Activated CD4-positive, alpha-beta memory T cell treated with anti-CD3 and anti-CD28 coated beads for 36 hours (primary cell): ENCODE measurements at regions not wholly inside any gene's neighbourhood (a gene's known extent, or its start where the extent isn't known, plus 50 kb on each side); places are given as distances from the start of the nearest gene placed in this dataset.
"Not testable (repeated sequence)": the region's sequence is repeated elsewhere in the genome, so short reads cannot be mapped to it uniquely, and the experiment has no call there.

ENCODE experiments used
- CTCF ChIA-PET: fragments of 350-600 bp; sonication (Branson Sonifier 250); formaldehyde crosslinking; loops from one replicate; lab custom pipeline; 2021; ENCODE audit warnings: antibody characterized with exemption, inconsistent platforms; lab: Charles Lee
- POLR2A ChIA-PET: fragments of 350-600 bp; sonication (Branson Sonifier 250); formaldehyde crosslinking; loops from one replicate; lab custom pipeline; 2021; ENCODE audit warnings: antibody characterized with exemption; lab: Charles Lee
- DNase-seq: peaks from one replicate; pipeline ENCODE4 v3.0.0-alpha.2; 2020
- H3K27ac Mint-ChIP-seq: one replicate; pipeline ENCODE4 v1.8.0; 2021; ENCODE audit warnings: mixed read lengths
- H3K27me3 Mint-ChIP-seq: one replicate; pipeline ENCODE4 v1.8.0; 2021; ENCODE audit warnings: mixed read lengths
- H3K36me3 Mint-ChIP-seq: one replicate; pipeline ENCODE4 v1.8.0; 2021; ENCODE audit warnings: mixed read lengths
- H3K4me1 Mint-ChIP-seq: one replicate; pipeline ENCODE4 v1.8.0; 2021; ENCODE audit warnings: low read depth, mixed read lengths
- H3K4me3 Mint-ChIP-seq: one replicate; pipeline ENCODE4 v1.8.0; 2021; ENCODE audit warnings: mild to moderate bottlenecking, mixed read lengths
- H3K9me3 Mint-ChIP-seq: one replicate; pipeline ENCODE4 v1.8.0; 2021; ENCODE audit warnings: mixed read lengths
- intact Hi-C: fragments of 100-400 bp; cut with micrococcal nuclease; formaldehyde crosslinking; loops from one replicate; pipeline ENCODE4 v1.15.1; 2023

DNA sequence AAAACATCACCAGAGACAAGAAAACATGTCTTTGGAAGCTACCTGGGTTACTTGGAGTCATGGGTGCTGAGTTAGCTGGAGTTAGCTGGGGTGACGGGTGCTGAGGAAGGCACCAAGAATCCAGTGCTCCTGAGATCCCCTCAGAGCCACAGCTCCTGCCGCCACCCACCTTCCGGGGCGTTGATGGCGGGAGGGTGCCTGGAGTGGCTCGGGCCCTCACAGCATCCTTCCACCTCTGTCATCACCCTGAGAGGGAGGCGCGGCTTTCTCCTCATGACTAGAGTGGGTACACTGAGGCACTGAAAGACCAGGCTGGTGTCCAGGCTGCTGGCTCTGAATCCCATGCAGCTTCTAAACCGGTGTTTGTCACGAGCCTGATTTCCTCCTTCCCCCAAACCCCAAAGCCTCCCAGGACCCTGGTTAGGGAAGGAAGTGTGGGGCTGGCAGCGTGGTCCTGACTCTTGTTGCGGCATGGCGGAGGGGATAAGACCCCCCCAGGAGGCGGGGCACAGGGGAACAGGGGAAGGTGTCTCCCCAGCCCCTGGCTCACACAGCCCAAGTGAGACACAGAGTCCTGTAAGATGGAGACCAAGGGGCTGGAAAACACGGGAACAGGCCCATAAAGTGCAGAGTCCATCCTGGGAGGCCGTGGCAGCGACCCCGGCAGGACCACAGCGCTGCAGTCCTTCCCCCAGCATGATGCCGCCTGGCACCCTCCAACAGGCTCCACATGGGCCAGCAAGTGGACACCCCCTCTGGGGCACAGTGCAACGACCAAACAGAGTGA, 107.2 kb upstream of the ZNF469 start:
- H3K4me1 Mint-ChIP-seq, POLR2A ChIA-PET, H3K9me3 Mint-ChIP-seq, H3K27ac Mint-ChIP-seq, DNase-seq, H3K27me3 Mint-ChIP-seq, intact Hi-C loops, H3K4me3 Mint-ChIP-seq, H3K36me3 Mint-ChIP-seq: not testable (repeated sequence)
- CTCF ChIA-PET, result interaction anchor here (0.7 kb wide), 1 partner anchor 162 kb away, joined by 3 read pairs; no protein-coding TSS in a partner anchor

DNA sequence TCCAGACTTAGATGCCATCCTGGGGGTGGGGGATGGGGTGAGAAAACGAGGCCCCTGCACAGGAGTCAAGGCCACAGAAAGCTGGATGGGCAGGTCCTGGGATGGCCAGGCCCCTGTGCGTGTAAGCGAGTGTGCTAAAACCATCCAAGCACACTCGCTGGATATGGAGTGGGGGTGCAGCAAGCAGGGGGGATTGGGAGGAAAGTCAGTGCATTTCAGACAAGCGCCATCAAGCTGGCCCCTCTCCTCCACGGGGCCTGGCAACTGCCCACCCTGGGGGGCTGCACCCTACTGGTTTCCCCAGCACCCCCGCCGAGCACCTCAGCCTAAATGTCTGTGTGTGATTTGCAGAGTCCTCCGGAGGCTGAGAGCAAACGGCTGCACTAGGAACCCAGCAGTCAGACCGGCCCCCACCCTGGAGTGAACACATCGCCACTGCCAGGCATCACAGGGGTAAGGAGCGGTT, 106.6 kb upstream of the ZNF469 start:
- POLR2A ChIA-PET, H3K4me1 Mint-ChIP-seq, DNase-seq, H3K9me3 Mint-ChIP-seq, H3K36me3 Mint-ChIP-seq, intact Hi-C loops, H3K4me3 Mint-ChIP-seq, H3K27me3 Mint-ChIP-seq, CTCF ChIA-PET, H3K27ac Mint-ChIP-seq: not testable (repeated sequence)

DNA sequence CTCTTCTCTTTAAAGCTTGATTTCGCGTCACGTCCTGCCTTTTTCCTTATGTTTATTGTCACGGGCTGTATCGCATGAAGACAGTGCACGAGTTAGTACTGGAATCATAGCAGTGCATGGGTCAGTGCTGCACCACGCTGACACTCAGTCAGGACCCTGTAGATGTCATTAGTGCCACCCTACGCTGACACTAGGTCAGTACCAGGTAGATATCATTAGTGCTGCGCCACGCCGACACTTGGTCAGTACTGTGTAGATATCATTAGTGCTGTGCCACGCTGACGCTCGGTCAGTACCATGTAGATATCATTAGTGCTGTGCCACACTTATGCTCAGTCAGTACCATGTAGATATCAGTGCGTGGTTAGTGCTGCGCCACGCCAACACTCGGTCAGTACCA, 106.2 kb upstream of the ZNF469 start:
- Mint-ChIP-seq H3K27ac (no peak overlapping the region), H3K9me3 (peaks cover 5% of the 10 kb centered on the region), H3K4me3 (no peak overlapping the region), H3K4me1 (no peaks in the 10 kb centered on the region), H3K27me3 (no peaks in the 10 kb centered on the region), H3K36me3 (no peaks in the 10 kb centered on the region)
- intact Hi-C loops, result no loop called here
- POLR2A ChIA-PET, result no interaction called here
- CTCF ChIA-PET, result no interaction called here
- no peak for DNase-seq

DNA sequence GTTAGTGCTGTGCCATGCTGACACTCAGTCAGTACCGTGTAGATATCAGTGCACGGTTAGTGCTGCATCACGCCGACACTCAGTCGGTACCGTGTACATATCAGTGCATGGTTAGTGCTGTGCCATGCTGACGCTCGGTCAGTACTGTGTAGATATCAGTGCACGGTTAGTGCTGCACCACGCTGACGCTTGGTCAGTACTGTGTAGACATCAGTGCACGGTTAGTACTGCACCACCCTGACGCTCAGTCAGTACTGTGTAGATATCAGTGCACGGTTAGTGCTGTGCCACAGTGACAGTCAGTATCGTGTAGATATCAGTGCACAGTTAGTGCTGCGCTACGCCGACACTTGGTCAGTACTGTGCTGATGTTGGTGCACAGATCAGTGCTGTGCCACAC, 102.8 kb upstream of the ZNF469 start:
- Mint-ChIP-seq H3K4me3 (no peak overlapping the region), H3K27me3 (no peaks in the 10 kb centered on the region), H3K27ac (no peak overlapping the region), H3K9me3 (peaks cover 5% of the 10 kb centered on the region), H3K36me3 (no peaks in the 10 kb centered on the region), H3K4me1 (no peaks in the 10 kb centered on the region)
- ChIA-PET CTCF (no interaction called here), POLR2A (no interaction called here)
- DNase-seq, result no peak
- intact Hi-C loops, result no loop called here

DNA sequence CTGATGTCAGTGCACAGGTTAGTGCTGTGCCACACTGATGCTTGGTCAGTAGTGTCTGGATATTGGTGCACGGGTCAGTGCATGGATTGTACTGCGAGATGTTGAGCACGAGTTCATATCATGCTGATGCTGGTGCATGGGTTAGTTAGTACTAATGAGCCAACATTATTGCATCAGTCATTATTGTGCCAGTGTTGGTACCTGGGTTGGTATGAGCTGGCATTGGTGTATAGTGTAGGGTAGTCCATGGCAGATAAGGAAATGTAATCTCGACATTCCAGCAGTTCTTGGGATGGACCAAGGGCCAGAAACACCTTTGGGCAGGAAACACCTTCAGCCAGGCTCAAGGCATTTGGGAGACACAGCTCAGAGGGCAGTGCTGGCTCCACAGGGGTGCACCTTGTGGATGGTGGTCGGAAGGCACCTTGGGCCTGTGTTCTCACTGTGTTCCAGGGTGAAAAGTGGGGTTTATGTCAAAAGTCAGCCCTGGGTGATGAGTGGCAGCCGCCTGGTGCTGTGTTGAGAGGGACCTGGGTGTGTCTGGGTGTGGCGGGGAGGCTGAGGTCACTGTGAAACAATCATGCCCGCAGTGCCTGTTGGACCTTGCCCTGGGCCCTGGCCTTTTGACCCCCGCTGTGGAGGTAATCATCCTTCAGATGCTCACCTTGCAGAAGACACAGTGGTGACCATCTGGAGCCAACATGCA, 100.7 kb upstream of the ZNF469 start:
- Mint-ChIP-seq H3K27me3 (no peaks in the 10 kb centered on the region), H3K4me3 (no peak overlapping the region), H3K4me1 (no peaks in the 10 kb centered on the region), H3K9me3 (peaks cover 13% of the 10 kb centered on the region), H3K27ac (no peak overlapping the region), H3K36me3 (peaks cover 2% of the 10 kb centered on the region)
- ChIA-PET CTCF (no interaction called here), POLR2A (no interaction called here)
- DNase-seq, result no peak
- intact Hi-C loops, result no loop called here

DNA sequence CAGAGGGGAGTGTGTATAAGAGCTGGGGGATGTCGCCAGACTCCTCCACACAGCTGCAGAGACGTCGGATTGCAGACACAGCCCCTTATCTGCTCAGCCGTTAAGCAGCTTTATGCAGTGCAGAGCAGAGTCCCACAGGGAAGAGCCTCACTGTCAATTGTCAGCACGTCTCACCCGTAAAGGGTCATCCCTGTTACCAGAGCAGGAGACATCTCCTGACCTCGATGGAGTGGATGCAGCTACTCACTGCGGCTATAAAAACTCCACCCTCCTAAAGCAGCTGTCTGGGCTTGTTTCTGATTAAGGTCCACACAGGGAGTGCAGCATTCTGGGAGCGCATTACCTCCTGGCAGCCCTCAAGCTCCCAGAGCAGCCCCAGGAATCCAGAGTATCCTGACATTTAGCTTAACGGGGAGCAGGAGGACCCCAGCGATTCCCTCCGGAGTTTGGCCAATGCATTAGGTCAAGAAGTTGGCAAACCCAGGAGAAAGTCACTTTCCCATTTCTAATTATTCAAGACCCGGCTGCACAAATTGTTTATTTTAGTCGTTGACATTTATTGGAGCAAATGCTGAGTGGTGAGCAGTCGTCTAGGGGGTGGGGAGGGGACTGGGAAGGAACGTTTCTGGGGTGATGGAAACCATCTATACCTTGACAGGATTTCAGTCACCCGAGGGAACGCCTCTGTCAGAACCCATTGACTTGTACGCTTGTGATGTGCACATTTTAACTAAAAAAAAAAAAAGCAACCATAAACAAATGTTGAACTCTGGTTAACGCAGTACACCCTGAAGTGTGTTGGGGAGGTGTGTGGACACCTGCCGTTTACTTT, 100.0 kb upstream of the ZNF469 start:
- Mint-ChIP-seq H3K27ac (no peak overlapping the region), H3K36me3 (peaks cover 5% of the 10 kb centered on the region), H3K9me3 (peaks cover 13% of the 10 kb centered on the region), H3K4me3 (no peak overlapping the region), H3K4me1 (no peaks in the 10 kb centered on the region), H3K27me3 (no peaks in the 10 kb centered on the region)
- ChIA-PET POLR2A (no interaction called here), CTCF (no interaction called here)
- intact Hi-C loops, result no loop called here
- DNase-seq, result no peak

DNA sequence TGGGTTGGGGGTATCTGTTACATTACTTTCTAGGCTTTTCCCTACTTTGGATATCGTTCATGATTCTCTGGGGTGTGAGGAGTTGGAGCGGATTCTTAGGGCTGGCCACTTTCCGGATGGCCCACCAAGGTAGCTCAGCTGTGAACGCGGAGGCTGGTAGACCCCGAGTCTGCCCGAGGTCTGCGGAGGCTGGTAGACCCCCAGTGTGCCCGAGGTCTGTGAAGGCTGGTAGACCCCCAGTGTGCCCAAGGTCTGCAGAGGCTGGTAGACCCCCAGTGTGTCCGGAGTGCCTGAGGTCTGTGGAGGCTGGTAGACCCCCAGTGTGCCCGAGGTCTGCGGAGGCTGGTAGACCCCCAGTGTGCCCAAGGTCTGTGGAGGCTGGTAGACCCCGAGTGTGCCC, 99.2 kb upstream of the ZNF469 start:
- no peak overlapping the region for H3K4me3 Mint-ChIP-seq
- H3K27me3 Mint-ChIP-seq, result no peaks in the 10 kb centered on the region
- no peaks in the 10 kb centered on the region for H3K4me1 Mint-ChIP-seq
- POLR2A ChIA-PET, result no interaction called here
- peaks cover 13% of the 10 kb centered on the region for H3K9me3 Mint-ChIP-seq
- peaks cover 5% of the 10 kb centered on the region for H3K36me3 Mint-ChIP-seq
- CTCF ChIA-PET, result no interaction called here
- intact Hi-C loops, result no loop called here
- DNase-seq, result no peak
- H3K27ac Mint-ChIP-seq, result no peak overlapping the region

DNA sequence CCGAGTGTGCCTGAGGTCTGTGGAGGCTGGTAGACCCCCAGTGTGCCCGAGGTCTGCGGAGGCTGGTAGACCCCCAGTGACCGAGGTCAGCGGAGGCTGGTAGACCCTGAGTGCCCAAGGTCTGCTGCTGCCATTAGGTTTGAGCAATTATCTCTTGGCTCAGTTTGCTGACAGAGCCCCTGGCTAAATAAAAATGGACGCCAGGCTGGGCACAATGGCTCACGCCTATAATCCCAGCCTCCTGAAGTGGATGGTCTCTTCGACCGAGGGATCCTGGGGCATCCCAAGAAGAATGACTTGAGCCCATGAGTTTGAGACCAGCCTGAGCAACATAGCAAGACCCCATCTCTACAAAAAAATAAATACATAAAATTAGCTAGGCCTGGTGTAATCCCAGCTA, 98.7 kb upstream of the ZNF469 start:
- Mint-ChIP-seq H3K27me3 (no peaks in the 10 kb centered on the region), H3K4me3 (no peak overlapping the region), H3K36me3 (peaks cover 5% of the 10 kb centered on the region), H3K9me3 (peaks cover 10% of the 10 kb centered on the region), H3K4me1 (no peaks in the 10 kb centered on the region), H3K27ac (no peak overlapping the region)
- ChIA-PET CTCF (no interaction called here), POLR2A (no interaction called here)
- intact Hi-C loops, result no loop called here
- no peak for DNase-seq

DNA sequence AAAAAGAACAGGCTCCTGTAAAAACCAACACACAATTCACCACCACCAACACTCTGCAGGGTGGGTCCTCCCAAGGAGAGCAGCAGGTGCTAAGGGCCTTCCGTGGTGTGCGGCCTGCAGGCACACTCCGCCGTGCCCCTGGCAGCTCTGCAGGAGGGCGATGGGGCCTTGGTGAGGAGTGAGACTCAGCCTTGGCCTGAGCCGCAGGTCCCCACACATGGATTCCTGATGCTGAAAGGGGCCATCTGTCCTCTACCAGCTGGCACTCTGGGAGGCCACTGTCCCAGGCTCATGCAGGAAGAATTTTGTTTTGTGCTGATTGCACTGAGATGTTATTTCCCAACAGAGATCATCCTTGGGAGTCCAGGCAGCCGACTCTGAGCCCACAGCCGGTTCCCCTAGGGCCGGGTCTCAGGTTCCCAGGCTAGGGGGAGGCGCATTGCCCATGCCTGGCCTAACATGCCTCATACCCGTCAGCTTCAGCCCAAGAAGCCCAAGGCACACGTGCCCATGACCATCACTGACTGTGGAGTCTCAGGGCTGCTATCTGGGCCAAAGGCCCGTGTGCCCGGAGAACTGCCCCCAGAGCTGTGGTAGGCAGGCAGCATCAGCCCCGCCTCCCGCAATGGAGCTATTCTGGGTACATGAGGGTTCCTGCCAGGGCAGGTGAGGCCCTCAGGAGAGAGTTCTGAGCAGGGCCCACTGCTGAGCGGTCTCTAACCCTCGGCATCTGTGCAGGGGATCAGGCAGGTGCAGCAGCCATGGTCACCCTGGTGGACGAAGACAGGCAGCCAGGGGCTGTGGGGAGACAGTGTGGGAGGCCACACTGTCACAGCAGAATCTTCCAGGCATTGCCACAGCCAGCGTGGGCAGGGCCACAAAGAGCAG, 97.9 kb upstream of the ZNF469 start:
- Mint-ChIP-seq H3K9me3 (peaks cover 7% of the 10 kb centered on the region), H3K27ac (no peak overlapping the region), H3K27me3 (no peaks in the 10 kb centered on the region), H3K4me3 (no peak overlapping the region), H3K36me3 (peaks cover 5% of the 10 kb centered on the region), H3K4me1 (no peaks in the 10 kb centered on the region)
- ChIA-PET POLR2A (no interaction called here), CTCF (no interaction called here)
- intact Hi-C loops, result no loop called here
- DNase-seq, result no peak

DNA sequence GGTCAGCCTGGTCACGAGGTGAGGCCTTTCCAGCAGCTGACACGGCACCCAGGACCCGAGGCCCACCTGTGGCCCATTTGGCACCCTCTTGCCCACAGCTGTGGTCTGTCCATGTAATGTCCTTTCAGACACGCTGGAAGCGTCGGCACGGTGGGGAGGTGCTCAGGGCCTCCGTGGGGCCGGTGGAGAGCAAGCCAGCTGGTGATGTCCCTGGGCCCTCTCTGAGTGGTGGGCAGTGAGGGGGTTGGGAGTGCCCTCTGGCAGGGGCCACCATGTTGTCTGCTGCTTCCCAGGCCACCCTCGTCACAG, 97.3 kb upstream of the ZNF469 start:
- ChIA-PET CTCF (no interaction called here), POLR2A (no interaction called here)
- Mint-ChIP-seq H3K27ac (no peak overlapping the region), H3K27me3 (no peaks in the 10 kb centered on the region), H3K9me3 (peaks cover 7% of the 10 kb centered on the region), H3K36me3 (peaks cover 5% of the 10 kb centered on the region), H3K4me3 (no peak overlapping the region), H3K4me1 (no peaks in the 10 kb centered on the region)
- intact Hi-C loops, result no loop called here
- DNase-seq, result no peak

DNA sequence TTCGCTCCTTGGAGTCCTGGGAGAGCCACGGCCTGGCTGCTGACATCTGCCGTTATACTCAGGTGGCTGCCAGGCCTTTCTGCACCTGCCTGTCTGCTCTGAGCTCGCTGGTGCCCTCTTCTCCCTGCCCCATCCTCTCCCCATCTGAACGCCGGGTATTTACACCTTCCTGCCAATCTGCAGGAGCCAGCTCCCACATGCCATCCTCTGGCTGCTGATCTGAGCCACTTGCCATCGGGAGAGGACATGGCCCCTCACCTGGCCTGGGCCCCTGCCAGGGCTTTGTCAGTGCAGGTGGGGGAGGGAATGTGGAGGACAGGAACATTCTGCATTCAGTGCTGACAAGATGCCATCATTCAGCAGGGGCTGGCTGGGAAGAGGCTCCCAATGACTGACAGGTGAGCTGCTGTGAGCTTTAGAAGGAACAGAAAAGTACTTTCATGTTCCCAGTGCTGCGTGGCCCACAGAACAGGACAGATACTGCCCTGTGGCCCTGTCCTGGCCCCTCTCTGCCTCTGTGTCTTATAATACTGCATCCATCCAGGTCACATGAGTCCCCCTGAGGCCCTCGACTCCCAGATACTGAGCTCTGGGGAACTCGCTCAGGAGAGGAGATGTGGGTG, 96.3 kb upstream of the ZNF469 start:
- no peak overlapping the region for H3K4me3 Mint-ChIP-seq
- H3K4me1 Mint-ChIP-seq, result no peaks in the 10 kb centered on the region
- ChIA-PET CTCF (interaction anchor here (1.2 kb wide), 1 partner anchor 107 kb away, joined by 3 read pairs; no protein-coding TSS in a partner anchor), POLR2A (no interaction called here)
- no peak for DNase-seq
- H3K9me3 Mint-ChIP-seq, result peaks cover 7% of the 10 kb centered on the region
- peaks cover 5% of the 10 kb centered on the region for H3K36me3 Mint-ChIP-seq
- intact Hi-C loops, result no loop called here
- H3K27ac Mint-ChIP-seq, result no peak overlapping the region
- no peaks in the 10 kb centered on the region for H3K27me3 Mint-ChIP-seq
